HG03139 (cell line): ENCODE measurements at regions not wholly inside any gene's neighbourhood (a gene's known extent, or its start where the extent isn't known, plus 50 kb on each side); places are given as distances from the start of the nearest gene placed in this dataset.

Experiments used
- ATAC-seq: cut with Tn5 transposase; IDR thresholded peaks from one replicate; pipeline ENCODE4 v1.9.1; 2021; ENCODE audit not compliant: unreplicated experiment

- ATAC-seq: no peak
Observed at GRCh38 chr16:79691007-79691406, 90.5 kb upstream of the MAF start.

- ATAC-seq: no peak
Observed at GRCh38 chr16:79690159-79690558, 89.6 kb upstream of the MAF start.

- no peak for ATAC-seq
Observed at GRCh38 chr16:79687249-79688130, 87.0 kb upstream of the MAF start.

- no peak for ATAC-seq
Observed at GRCh38 chr16:79685871-79686270, 85.3 kb upstream of the MAF start.

GRCh38 chr16:79679334-79679733, 78.8 kb upstream of the MAF start:
- no peak for ATAC-seq

GRCh38 chr16:79677799-79678530, 77.4 kb upstream of the MAF start:
- ATAC-seq: no peak

- ATAC-seq: no peak
Observed at GRCh38 chr16:79673635-79674034, 73.1 kb upstream of the MAF start.

- ATAC-seq: no peak
Observed at GRCh38 chr16:79672524-79672923, 72.0 kb upstream of the MAF start.

GRCh38 chr16:79668502-79668901, 68.0 kb upstream of the MAF start:
- no peak for ATAC-seq

- no peak for ATAC-seq
Observed at GRCh38 chr16:79665970-79666369, 65.4 kb upstream of the MAF start.

- no peak for ATAC-seq
Observed at GRCh38 chr16:79664407-79664806, 63.9 kb upstream of the MAF start.

- no peak for ATAC-seq
Observed at GRCh38 chr16:79662669-79663313, 62.3 kb upstream of the MAF start.

GRCh38 chr16:79662122-79662521, 61.6 kb upstream of the MAF start:
- no peak for ATAC-seq

GRCh38 chr16:79661578-79661977, 61.0 kb upstream of the MAF start:
- no peak for ATAC-seq

GRCh38 chr16:79659344-79659743, 58.8 kb upstream of the MAF start:
- no peak for ATAC-seq

GRCh38 chr16:79658301-79659033, 57.9 kb upstream of the MAF start:
- ATAC-seq: no peak

- no peak for ATAC-seq
Observed at GRCh38 chr16:79656553-79657115, 56.1 kb upstream of the MAF start.

- no peak for ATAC-seq
Observed at GRCh38 chr16:79653373-79653891, 52.9 kb upstream of the MAF start.

GRCh38 chr16:79651363-79651762, 50.8 kb upstream of the MAF start:
- no peak for ATAC-seq
